ENCODE measurements at regions not wholly inside any gene's neighbourhood (a gene's known extent, or its start where the extent isn't known, plus 50 kb on each side); places are given as distances from the start of the nearest gene placed in this dataset.
A peak's percentile ranks its signal among the peaks of the same experiment; 100 is the strongest.
"Not testable (repeated sequence)": the region's sequence is repeated elsewhere in the genome, so short reads cannot be mapped to it uniquely, and the experiment has no call there.

DNA sequence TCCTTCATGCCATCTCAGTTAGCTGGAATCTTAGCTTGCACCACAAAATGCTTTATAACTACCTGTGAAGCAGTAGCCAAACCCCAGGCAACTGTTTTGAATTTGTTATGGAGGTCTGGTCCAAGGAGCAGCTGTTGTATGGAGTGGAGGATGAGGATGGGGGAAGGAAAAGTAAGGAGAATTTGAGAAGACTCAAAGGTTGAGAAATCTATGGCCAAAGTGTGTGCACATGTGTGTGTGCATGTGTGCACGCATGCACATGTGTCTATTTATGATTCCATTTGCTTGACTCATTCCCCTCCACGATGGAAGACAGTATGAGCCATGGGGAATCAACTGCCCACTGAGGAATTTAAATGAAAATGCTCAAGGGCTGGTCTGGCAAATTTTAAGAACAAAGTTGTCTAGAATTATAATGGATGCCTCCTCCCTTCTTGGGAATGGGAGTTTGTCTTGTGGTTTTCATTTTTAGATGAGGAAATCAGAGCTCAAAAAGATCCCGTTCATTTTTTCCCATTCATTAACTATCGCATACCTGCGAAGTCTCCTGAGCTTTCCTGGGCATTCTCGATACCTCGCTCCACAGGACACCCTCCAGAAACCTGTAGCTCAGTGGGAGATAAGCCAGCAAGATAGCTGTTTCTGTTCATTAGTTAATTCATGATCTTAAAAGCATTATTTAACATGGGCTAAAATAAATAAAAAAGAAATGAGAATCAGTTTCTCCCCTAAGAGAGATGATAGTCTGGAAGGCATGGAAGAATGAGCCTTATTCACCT lies 152.3 kb upstream of the NEDD9 start:
- FAIRE-seq (no peak), DNase-seq (ENCODE audit: insufficient read length, low spot score) (no peak)
- TF ChIP-seq POLR2A (IDR thresholded peaks at IDR 0.05; ENCODE audit: low read depth, low read length): no peak

DNA sequence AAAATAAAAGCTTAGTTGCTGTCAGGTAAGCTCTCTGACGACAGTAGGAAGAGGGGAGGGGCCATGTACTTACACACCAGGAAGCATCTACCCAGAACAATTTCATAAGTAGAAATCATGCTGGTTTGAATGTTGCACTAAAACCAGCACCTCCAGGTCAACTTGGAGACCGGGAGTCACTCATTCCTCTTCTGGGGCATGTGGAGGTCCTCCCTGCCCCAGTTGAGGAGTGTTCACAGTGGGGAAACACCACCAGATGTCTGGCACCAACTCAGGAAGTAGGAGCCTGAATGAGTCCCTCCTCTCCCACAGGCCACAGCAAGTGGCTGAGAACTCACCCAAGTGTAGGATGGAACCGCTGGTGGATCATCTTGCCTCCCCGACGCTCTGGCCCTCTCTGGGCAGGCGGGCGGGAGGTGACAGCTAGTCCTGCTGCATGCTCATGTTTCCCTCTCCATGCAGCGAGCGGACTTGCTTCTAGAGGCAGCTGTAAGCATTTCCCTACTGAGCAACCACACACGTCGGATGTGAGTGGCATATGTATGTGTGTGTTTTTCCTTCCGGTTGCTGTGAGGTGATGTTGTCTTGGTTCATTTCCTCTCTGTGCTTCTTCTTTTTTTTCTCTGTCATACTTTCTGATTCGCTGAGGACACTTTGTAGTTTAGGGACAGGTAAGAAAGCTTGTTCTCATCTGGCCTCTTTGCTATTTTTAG lies 149.5 kb upstream of the NEDD9 start:
- no peak for DNase-seq (ENCODE audit: insufficient read length, low spot score)
- FAIRE-seq: no peak
- TF ChIP-seq POLR2A (IDR thresholded peaks at IDR 0.05; ENCODE audit: low read depth, low read length): no peak

DNA sequence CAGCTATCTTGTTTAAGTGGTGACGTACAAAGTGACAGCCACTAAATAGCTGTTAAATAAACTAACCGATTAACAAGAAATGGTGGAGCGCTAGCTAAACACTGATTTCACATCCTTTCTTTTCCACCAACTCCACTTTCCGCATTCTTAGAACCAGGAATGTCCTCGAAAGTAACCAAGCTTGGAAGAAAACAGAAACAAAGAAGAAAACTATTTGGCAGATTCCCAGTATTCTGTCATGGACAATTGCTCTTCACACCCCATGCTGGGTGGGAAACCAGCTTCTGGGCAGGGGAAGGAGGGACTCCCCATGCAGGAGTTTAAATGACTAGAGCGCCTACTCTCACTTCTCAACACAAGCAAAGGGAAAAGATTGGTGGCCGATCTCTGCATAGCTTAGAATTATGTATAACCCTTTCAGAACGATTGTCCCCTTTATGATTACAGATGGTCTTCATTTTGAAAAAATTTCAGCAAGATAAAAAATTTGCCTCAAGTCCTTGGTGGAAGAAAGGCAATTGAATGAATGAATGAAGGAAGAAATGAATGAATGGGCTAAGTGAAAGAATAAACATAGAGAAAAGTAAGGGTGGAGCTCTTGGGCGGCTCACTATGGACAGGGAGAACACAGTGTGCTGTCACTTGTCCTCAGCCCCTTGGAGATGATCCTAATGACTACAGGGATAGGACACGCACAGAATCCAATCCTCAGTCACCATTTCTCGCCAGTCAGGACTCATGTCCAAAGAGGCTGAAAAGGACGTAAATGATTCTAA lies 148.7 kb upstream of the NEDD9 start:
- DNase-seq (ENCODE audit: insufficient read length, low spot score) (no peak), FAIRE-seq (no peak)
- no peak for TF ChIP-seq POLR2A (IDR thresholded peaks at IDR 0.05; ENCODE audit: low read depth, low read length)

DNA sequence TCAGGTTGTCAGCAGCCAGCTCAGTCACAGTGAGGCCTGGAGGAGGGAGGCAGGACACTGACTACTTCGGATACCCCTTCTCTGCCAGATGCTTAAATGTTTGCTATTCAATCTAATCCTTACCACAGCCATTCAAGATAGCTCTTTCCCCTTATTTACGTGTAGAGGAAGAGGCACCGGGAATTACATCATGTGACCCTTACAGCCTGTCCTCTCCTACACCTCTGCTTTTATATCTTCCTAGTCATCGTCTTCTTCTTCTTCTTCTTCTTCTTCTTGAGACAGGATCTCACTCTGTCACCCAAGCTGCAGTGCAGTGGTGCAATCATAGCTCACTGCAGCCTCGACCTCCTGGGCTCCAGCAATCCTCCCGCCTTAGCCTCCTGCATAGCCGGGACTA lies 148.1 kb upstream of the NEDD9 start:
- no peak for FAIRE-seq
- DNase-seq (ENCODE audit: insufficient read length, low spot score): no peak

DNA sequence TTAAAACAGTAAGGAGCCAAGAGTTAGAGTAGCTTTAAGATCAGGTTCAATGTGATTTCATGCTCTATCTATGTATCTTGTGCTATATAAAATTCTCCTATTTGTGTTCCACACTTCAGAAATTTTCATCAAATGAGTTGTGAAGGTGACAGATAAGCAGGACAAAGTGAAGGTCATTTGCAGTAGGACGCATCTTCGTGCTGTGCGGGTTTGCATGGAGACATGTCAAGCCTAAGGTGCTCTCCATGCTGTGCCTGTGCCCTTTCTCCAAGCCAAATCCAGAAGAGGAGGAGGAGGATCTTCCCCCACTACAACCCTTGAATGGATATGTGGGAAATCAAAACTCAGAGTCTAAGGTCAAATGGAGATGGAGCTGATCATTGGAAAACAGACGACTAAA lies 147.3 kb upstream of the NEDD9 start:
- no peak for DNase-seq (ENCODE audit: insufficient read length, low spot score)
- no peak for TF ChIP-seq POLR2A (IDR thresholded peaks at IDR 0.05; ENCODE audit: low read depth, low read length)
- FAIRE-seq: no peak

More for the DNA sequence above, 148.1 kb upstream of the NEDD9 start:
- no peak for TF ChIP-seq POLR2A (IDR thresholded peaks at IDR 0.05; ENCODE audit: low read depth, low read length)

DNA sequence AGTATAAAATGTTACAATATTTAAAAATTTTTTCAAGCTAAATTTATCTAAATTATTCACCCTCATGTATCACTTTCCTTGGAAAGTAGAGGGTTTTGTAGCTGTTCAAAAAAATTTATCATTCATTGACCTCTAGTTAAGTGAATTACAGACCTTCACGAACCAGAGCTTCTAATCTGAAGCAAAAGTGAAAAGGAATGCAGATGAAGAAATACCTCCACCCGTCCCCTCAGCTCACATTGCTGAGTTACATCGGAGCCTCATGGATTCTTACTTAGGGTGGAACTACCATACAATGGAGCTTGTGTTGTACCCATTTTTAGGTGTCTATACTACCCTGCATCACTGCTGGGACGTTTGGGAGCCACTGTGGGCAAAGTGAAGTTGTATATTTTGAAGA lies 146.2 kb upstream of the NEDD9 start:
- no peak for TF ChIP-seq POLR2A (IDR thresholded peaks at IDR 0.05; ENCODE audit: low read depth, low read length)
- FAIRE-seq (no peak), DNase-seq (ENCODE audit: insufficient read length, low spot score) (no peak)

DNA sequence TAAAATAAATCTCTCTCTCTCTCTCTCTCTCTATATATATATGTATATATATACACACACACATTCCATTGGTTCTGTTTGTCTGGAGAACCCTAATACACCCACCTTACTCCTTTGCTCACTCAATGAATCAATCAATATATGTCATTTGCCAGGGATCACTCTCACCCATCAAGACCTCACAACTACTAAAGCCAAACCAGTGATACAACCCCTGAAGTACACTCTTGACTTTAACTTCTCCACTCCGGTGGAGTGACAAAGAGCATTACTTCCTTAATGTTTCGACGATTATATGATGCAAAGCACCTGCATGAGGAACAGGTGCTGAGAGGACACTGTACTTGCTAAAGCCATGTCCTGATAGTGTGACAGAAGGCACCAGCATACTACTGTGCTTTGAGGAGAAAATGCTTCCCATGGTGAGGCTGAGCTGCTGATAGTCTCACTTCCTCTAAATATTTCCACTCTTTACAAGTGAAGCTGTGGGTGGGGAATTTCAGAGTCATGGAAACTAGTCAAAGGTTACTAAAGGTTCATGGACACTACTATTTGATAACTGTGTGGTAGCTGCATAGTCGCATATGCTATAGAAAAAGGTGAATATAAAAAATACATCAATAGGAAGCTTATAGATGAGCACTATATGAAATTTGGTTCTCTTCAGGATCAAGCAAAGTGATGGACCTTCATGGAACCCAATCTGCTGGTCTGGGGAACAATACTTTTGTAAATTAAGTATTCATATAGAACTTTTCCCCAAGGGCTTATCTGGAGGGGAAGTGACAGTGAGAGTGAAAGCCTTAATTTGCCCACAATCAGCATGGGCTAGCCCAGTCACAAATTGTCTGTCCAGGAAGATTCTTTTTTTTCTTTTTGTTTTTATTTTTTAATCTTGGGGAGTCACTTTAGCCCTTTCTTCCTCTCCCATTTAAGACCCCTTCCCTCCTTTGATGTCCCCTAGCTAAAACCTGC lies 141.9 kb upstream of the NEDD9 start:
- FAIRE-seq: no peak
- no peak for TF ChIP-seq POLR2A (IDR thresholded peaks at IDR 0.05; ENCODE audit: low read depth, low read length)
- DNase-seq (ENCODE audit: insufficient read length, low spot score): no peak

DNA sequence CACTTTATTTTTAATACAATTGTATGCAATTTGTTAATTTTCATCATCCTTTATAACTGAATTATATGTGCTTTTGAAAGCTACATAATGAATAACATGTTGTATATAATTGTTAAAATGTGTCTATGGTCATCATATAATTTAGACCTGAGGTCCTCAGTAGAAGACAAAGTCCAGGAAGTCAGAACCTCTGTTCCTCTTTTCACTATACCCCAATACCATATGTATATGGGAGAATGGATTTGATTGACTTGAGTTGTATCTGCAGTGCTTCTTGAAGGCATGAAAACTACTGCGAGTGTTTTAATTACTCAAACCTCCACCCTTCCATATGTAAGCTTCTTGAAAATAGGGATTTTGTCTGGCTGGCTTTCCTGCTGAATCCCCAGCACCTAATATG lies 140.7 kb upstream of the NEDD9 start:
- TF ChIP-seq POLR2A (IDR thresholded peaks at IDR 0.05; ENCODE audit: low read depth, low read length): no peak
- no peak for DNase-seq (ENCODE audit: insufficient read length, low spot score)
- FAIRE-seq: no peak

DNA sequence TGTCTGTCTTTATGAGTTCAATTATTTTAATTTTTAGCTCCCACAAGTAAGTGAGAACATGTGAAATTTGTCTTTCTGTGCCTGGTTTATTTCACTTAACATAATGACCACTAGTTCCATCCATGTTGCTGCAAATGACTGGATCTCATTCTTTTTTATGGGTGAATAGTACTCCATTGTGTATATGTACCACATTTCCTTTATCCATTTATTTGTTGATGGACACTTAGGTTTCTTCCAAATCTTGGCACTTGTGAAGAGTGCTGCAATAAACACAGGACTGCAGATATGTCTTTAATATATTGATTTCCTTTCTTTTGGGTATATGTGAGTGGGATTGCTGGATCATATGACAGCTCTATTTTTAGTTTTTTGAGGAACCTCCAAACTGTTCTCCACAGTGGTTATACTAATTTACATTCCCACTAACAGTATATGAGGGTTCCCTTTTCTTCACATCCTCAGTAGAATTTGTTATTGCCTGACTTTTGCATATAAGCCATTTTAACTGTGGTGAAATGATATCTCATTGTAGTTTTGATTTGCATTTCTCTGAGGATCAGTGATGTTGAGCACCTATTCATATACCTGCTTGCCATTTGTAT lies 139.8 kb upstream of the NEDD9 start:
- FAIRE-seq; DNase-seq (ENCODE audit: insufficient read length, low spot score): not testable (repeated sequence)

DNA sequence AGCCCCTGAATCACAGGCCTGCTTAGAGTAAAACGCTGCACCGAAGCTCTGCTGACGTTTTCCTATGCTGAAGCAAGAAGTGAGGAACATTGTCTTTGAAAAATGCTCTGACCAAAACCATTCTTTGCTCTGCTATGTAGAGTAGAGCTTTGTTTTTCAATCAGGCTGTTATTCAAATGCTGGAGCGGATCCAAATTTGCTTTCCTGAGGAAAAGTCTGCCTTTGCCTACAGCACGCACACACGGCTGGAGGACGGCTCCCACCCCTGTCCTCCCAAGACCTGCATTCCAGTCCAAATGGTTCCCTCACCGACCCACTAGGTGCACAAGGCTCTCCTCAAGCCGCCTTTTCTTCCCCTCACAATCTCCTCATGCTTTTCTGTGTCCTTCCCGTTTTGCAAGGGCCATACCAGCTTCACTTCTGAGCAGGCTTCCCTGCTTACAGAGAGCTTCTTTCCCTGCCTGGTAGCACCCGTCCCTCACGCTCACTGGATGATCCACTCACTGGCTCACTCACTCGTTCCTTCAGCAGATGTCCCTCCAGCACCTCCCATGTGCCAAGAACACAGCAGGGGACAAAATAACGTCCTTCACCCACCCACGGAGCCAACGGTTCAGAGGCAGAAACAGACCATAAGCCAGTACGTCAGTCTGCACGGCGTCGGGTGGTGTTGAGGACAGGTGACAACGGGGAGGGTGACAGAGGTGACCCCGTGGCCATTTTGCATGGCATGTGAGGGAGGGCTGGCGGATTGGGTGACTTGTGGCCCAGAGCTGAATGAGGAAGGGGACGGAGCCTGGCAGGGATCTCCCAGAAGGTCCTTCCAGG lies 137.9 kb upstream of the NEDD9 start:
- no peak for TF ChIP-seq POLR2A (IDR thresholded peaks at IDR 0.05; ENCODE audit: low read depth, low read length)
- no peak for FAIRE-seq
- DNase-seq (ENCODE audit: insufficient read length, low spot score): no peak

DNA sequence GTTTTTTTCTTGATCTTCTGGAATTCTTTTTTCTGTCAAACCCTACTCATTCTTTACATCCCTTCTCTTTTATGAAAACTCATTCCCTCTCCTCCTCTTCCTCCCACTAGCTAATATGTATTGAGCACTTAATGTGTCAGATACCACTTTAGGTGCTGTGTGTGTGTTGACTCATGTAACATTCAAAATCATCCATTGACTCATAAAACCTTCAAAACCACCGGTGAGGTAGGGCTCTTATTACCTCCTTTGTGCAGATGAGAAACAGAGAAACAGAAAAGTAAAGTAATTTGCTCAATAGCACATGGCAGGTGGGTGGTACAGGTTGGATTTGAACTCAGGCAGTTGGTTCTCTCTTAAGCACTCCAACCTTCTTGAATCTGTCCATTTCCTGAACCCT lies 136.3 kb upstream of the NEDD9 start:
- DNase-seq (ENCODE audit: insufficient read length, low spot score) (peak; percentile 24), FAIRE-seq (no peak)
- TF ChIP-seq POLR2A (IDR thresholded peaks at IDR 0.05; ENCODE audit: low read depth, low read length): no peak

DNA sequence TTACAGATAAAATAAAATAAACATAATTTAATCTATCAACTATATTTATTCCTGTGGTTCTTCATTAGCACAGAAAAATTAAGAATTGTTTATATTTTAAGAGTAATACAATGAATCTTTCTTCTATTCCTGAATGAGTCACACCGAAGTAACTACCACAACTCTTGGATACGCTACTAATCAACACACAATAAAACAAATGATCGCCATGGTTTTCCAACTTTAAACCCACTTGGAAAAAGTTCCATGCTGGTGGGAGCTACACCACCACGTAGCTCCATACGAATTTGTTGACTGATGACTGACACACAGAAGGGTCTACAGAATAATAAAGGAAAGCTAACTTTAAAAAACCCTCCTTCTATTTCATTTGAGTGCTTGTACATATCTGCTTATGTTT lies 135.8 kb upstream of the NEDD9 start:
- no peak for TF ChIP-seq POLR2A (IDR thresholded peaks at IDR 0.05; ENCODE audit: low read depth, low read length)
- DNase-seq (ENCODE audit: insufficient read length, low spot score) (no peak), FAIRE-seq (no peak)

Data from H54 (cell line).